HG03571 (cell line): ENCODE measurements at regions not wholly inside any gene's neighbourhood (a gene's known extent, or its start where the extent isn't known, plus 50 kb on each side); places are given as distances from the start of the nearest gene placed in this dataset.
"Not testable (repeated sequence)": the region's sequence is repeated elsewhere in the genome, so short reads cannot be mapped to it uniquely, and the experiment has no call there.

ENCODE experiments used
- ATAC-seq: cut with Tn5 transposase; IDR thresholded peaks from one replicate; pipeline ENCODE4 v1.9.1; 2021; ENCODE audit not compliant: unreplicated experiment

GRCh38 chr3:28028554-28028953 lies 212.9 kb upstream of the CMC1 start:
- ATAC-seq = no peak

DNA sequence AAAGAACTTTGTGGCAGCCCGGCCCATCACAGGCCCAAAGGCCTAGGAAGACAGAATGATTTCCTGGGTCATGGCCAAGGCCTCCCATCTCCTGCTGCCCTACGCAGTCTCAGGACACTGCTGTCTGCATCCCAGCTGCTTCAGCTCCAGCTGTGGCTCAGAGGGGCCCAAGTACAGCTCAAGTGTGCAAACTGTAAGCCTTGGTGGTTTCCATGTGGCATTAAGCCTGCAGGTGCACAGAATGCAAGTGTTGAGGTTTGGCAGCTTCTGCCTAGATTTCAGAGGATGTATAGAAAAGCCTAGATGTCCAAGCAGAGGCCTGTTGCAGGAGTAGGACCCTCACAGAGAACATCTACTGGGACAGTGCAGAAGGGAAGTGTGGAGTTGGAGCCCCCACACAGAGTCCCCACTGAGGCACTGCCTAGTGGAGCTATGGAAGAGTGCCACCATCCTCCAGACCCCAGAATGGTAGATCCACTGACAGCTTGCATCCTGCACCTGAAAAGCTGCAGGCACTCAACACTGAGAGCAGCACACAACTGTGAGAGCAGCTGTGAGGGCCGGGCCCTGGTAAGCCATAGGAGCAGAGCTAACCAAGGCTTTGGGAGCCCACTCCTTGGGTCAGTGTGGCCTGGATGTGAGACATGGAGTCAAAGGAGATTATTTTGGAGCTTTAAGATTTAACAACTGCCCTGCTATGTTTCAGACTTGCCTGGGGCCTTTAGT lies 208.2 kb upstream of the CMC1 start:
- no peak for ATAC-seq

- peak; percentile 66 for ATAC-seq
Measured at GRCh38 chr3:28036599-28037575, 204.5 kb upstream of the CMC1 start.

- ATAC-seq = peak; percentile 69
Measured at GRCh38 chr3:28039234-28039633, 202.2 kb upstream of the CMC1 start.

DNA sequence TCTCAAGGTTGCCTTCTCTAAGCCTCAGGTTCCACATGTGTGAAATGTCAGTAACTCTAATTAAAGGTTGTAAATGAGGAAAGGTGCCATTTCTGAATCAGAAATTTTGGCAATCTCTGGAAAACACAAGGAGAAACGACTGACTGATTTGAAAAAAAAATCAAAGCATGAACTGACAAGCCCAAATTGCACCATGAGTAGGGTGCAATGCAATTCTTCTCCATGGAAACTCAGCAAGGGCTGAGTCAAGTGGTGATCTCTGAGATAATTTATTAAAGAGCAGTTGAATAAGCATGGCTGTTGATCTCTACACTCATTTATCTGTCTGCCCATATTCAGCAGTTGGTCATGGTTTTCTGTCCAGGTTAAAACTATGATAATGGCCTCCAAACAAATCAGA lies 201.6 kb upstream of the CMC1 start:
- ATAC-seq = no peak

- no peak for ATAC-seq
Measured at GRCh38 chr3:28042095-28042635, 199.3 kb upstream of the CMC1 start.

GRCh38 chr3:28042707-28043106 lies 198.7 kb upstream of the CMC1 start:
- no peak for ATAC-seq

DNA sequence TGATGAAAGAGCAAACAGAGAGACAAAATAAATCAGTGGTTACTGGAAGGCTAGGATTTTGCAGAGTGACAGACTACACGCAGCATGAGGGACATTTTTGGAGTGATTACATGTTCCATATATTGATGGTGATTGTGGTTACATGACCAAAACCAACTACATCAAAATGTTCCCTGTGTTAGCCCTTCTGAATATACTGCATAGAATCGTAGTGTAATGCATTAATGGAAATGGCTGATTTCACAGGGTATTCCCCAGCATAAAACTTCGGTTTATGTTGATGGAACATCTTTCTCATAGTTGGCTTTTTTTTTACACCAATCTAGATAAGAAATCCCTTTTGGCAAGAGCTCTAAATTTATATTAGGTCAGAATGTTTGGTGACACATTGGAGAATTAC lies 191.3 kb upstream of the CMC1 start:
- no peak for ATAC-seq

DNA sequence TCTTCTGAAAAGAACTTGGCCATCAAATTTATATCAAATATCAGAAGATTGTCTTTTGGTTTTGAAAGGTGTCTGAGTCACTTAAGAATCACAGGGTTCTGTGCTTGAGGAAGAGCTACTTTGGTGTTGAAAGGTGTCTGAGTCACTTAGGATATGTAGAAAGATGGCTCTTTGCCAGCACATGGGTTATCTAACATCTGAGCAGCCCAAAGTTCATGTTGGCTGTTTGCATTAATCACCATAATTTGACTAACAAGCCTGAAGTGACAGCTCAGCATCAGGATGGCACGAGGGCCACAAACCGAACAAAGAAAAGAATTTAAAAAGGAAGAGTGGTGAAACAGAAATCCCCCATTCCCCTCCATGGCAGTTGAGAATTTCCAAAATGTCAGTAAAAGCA lies 190.5 kb upstream of the CMC1 start:
- no peak for ATAC-seq

DNA sequence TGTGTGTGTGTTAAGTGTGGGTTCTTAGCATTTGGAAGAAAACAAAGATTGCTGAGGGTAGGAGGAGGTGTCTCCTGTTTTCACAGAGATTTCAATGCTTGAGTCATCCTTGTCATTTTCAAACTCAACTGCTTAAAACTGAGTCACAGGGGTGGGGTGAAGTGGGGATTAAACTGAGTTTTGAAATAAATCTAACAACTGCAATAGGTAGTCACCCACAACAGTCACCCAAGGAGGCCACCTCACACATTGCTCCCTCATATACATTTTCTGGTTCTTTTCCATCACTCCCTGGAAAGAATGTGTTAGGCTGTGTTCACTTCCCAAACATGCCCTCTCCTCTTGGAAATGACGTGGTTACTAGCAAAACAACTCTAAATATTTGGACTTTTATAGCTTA lies 187.7 kb upstream of the CMC1 start:
- no peak for ATAC-seq

DNA sequence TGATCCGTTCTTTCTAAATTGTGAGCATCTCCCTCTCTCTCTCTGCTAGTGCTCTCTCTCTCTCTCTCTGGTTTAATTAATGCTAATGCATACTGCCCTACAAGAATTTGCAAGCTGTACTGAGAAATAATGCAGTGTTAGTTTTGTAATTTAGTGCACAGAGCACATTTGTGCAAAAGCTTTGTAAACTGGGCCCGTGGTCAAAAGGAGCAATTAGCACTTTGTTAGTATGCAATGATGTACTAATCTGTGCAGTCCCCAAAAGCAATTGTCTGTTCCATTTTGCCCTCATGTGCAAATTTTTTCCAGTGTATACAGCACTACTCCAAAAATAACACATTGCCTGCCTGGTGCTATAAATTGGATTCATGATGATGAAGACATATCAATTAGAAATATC lies 184.6 kb upstream of the CMC1 start:
- no peak for ATAC-seq

- ATAC-seq = no peak
Measured at GRCh38 chr3:28057539-28057938, 183.9 kb upstream of the CMC1 start.

- not testable (repeated sequence) for ATAC-seq
Measured at GRCh38 chr3:28059199-28059598, 182.2 kb upstream of the CMC1 start.

- no peak for ATAC-seq
Measured at GRCh38 chr3:28066020-28066419, 175.4 kb upstream of the CMC1 start.

DNA sequence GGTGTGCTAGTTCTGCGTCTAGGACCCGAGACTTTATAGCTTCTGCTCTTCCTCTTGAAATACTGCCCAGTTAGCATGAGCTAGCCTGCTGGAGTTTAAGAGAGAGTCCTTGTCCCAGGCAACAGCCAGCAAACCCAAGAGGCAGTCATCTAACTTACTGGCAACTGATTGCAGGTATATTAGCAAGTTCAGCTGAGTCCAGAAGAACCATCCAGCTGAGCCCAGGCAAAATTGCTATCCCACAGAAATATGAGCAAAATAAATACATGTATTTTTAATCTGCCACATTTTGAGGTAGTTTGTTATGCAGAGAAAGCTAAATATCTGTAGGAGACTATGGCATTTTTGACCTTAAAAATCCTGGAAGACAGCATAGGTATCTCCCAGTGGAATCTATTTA lies 174.4 kb upstream of the CMC1 start:
- no peak for ATAC-seq

DNA sequence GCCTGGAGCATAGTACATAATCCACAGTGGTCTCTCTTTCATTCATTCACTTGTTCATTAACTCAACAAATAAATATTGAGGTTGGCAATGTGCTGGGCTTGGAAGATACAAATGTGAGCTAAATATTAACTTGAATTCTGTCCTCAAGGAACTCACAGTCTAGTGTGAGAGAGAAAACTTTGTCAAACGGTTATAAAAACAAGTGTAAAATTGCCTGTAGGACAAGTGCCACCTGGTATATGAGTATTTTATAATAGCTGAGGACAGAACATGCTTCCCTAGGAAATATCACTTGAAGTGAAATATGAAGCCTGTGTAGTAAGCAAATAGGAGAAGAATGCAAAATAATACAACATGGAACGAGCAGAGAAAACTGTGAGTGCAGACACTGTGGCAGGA lies 173.1 kb upstream of the CMC1 start:
- ATAC-seq = no peak

GRCh38 chr3:28069438-28069837 lies 172.0 kb upstream of the CMC1 start:
- ATAC-seq = no peak

- no peak for ATAC-seq
Measured at GRCh38 chr3:28076246-28076645, 165.2 kb upstream of the CMC1 start.

GRCh38 chr3:28077572-28077971 lies 163.8 kb upstream of the CMC1 start:
- ATAC-seq = no peak

GRCh38 chr3:28078536-28078935 lies 162.9 kb upstream of the CMC1 start:
- no peak for ATAC-seq

- no peak for ATAC-seq
Measured at GRCh38 chr3:28080716-28081115, 160.7 kb upstream of the CMC1 start.

- no peak for ATAC-seq
Measured at GRCh38 chr3:28081533-28081947, 159.9 kb upstream of the CMC1 start.
